NCI-H2171 (cell line): ENCODE measurements at regions not wholly inside any gene's neighbourhood (a gene's known extent, or its start where the extent isn't known, plus 50 kb on each side); places are given as distances from the start of the nearest gene placed in this dataset.
"Not testable (repeated sequence)": the region's sequence is repeated elsewhere in the genome, so short reads cannot be mapped to it uniquely, and the experiment has no call there.

Source experiments
- DNase-seq: peaks from one replicate; lab custom pipeline; 2025; lab: John Stamatoyannopoulos, UW

DNA sequence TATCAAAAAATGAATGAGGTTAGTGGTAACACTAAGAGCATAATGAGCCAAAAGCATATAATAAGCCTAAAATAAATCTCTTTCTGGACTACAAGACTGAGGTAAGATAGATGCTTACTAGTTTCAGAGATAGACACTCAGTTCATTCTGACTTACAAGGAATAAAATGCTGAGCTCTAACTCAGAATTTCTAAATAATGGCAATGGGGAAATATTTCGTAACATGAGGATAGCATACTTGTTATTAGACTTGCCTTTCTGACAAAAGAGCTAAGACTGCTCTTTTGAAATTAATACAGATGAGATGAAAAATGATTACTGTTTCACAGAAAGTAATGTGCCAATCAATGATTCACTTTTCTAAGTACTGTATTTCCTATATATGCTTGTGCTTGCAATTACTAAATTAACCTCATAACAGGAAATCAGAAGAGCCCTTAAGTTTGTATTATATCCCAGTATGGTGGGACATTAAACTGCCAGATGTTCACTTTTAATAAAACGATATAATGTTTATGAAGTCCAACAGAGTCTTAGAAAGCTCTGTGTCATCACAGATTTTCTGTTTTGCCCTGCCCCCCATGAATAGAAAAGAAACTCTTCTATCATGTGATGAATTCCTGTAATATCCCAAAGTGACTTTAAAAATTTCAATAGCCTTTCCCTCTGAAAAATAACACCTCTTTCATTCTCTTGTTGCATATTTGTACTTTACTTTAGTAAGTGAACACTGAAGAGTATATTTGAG, 2771.0 kb upstream of the PCDH20 start:
- DNase-seq, result no peak

GRCh38 chr13:64186071-64186470, 2770.4 kb upstream of the PCDH20 start:
- no peak for DNase-seq

DNA sequence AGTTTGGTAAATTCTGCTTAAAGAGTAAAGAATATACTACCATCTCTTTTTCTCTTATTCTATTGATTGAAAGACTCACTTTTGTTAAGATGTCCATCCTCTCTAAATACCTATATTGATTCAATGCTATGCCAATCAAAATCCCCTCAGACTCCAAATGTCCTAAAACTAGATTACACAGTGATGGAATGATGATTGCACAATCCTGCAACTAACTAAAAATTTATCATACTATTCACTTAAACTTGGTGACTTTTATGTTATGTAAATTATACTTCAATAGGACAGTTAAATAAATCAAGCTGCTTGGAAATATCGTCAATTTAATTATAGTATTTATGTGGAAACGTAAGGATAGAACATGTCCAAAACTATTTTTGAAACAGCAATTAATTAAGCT, 2765.1 kb upstream of the PCDH20 start:
- DNase-seq, result no peak

DNA sequence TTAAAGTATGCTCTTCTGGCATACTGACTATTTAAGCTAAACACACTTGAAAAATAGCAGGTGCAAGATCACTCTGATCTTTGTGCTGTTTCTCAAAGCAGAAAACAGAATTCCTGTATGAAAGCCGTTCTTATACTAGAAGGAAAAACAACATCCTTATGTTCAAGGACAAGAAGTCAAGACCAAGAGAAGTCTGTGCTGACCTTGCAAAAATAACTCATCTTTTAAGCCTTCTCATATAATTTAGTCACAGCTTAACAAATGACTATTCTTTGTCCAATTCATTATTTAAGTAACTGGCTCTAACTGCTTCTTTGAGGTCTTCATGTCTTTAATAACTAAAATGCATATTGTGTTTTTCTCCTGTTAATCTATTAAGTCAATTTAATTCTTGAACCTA, 2750.2 kb upstream of the PCDH20 start:
- DNase-seq, result no peak

DNA sequence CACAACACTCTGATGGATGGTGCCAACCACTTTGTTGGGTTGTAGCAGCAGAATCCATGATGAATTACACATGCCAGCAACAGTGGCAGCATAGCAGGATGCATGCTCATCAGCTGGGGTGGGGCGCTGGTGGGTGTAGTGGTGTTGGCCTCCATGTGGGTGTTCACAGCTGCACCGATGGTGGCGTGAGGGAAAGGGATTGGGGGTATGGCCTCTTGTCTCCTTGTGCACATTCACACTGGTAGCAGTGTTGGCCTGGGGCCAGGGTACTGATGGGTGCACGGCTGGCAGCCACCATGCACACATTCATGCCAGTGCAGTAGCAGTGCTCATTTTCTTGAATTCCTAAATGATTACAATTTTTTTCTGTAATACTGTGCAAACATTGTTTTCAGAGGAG, 2748.8 kb upstream of the PCDH20 start:
- DNase-seq, result no peak

DNA sequence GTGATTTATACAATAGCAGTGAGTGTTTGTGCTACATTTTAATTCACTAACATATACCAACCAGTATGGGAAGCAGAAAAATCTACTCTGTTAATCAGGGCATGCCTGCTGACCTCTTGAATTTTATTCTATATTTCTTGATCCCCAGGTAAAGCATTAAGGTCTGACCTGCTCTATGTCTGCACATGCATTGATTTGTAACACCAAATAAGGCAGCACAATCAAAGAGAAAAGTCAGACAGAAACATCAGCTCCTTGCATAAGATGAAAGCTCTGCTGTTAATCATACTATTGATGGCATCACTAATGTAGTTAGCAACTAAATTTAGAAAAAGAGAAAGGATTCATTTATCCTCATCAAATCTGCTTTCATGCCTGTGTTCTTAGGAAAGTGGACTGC, 2744.8 kb upstream of the PCDH20 start:
- DNase-seq, result no peak

DNA sequence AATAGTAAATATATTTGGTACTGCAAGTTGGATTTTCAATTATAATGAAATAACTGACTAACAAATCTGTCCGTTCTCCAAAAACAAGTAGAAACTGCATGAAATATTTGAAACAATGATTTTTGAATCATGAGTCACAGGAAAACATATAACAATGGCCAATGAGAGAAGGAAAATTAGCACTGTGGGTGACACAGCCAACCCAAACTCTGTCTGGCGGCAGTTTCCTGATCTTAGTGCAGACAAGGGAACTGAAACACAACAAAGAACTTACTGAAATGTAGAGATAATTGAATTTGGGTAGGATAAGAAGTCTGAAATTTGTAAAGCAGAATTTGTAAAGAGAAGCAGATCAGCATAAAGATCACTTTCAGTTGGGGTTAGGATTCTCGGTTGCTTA, 2743.3 kb upstream of the PCDH20 start:
- DNase-seq, result no peak

DNA sequence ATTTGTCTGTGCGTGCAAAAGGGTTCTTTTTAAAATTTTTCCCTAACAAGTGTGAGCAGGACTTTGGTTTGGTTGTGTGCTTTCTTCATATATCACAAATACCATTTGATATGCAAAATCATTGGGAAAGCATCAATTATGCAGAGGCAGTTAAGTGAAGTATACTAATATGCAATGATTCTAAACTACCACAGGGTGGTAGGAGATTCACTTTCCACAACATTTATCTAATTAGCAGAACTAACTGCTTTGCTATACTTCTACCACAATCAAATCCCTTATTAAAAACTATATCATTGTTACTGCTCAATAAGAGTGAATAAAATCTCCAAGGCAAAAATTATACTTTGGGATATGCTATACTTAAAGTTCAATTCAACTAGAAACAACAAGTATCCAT, 2738.9 kb upstream of the PCDH20 start:
- no peak for DNase-seq

- no peak for DNase-seq
Observed at GRCh38 chr13:64130600-64130999, 2715.0 kb upstream of the PCDH20 start.

- DNase-seq, result no peak
Observed at GRCh38 chr13:64130171-64130570, 2714.5 kb upstream of the PCDH20 start.

DNA sequence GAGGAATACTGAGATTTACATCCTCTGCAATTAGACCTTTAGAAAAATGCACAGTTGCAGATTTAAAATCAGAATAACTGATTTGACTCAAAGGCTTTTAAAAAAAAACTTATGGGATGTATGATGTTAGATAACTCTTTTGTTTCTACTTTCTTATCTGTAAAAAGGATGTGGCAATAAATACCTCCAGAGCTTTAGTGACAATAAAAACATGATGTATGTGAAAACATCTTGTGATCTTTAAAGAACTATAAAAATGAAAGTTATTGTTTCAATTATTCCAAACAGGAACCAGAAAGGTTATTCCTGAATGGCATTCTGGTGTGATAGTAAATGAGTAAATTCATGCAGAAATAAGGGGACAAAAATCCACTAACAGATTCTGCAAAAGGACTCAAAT, 2712.2 kb upstream of the PCDH20 start:
- no peak for DNase-seq

GRCh38 chr13:64127192-64127591, 2711.5 kb upstream of the PCDH20 start:
- no peak for DNase-seq

- not testable (repeated sequence) for DNase-seq
Observed at GRCh38 chr13:64121023-64121709, 2705.5 kb upstream of the PCDH20 start.

DNA sequence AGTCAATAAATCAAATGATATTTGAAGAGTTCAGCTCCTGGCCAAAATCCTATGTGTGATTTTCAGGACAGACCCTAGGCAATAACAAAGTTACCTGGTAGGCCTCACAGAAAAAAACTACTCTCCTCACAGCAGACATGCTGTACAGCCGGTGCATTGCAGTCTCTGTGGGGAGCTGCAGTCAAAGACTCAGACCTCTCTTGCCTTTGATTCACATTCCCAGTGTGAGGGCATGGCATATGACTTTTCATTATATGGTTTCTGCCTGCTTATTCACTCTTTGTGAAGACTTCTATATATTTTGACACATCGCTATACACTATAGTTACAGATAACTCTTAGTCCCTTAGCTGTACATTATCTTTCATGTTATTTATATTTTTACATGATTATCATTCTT, 2684.3 kb upstream of the PCDH20 start:
- DNase-seq, result no peak

DNA sequence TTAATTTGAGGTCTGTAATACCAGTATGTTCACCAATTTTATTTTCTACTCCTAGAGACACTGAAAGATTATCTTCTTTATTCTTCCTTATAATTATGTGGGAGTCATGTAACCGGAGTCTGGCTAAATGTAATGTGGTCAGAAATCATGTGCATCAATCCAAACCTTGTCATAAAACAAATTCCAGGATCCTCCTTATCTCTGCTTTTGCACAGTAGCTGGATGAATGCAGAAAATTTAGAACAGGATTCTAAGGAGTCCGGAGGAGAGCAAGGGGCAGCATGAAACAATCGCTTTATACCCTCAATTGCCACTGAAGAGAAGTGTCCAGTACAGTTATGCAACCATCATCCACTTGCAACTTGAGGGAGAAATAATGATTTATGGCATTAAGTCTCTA, 2674.7 kb upstream of the PCDH20 start:
- DNase-seq, result no peak

- no peak for DNase-seq
Observed at GRCh38 chr13:64088491-64088890, 2672.8 kb upstream of the PCDH20 start.

DNA sequence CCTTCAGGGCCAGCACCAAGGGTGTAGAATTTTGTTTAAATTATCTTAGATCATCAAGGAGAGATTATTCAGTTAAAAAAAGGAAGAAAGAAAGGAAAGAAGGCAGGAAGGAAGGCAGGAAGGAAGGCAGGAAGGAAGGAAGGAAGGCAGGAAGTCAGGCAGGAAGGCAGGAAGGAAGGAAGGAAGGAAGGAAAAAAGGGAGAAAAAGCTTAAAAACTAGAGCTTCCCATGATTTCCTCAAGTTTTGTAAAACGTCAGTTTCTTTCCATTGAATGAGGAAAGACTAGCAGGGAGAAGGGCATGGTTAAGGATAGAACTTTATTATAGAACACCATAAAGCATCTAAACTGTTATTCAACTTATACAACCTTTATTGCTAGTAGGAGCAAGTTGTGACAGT, 2672.0 kb upstream of the PCDH20 start:
- DNase-seq, result no peak

DNA sequence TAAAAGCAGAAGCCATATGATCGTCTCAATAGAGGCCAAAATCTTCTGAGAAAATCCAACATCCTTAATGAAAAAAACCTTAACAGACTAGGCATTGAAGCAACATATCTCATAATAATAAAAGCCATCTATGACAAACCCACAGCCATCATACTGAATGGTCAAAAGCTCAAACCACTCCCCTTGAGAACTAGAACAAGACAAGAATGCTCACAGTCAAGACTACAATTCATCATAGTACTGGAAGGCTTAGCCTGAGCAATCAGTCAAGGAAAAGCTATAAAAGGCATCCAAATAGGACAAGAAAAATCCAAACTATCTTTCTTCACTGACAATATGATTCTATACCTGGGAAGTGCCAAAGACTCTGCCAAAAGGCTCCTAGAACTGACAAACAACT, 2668.2 kb upstream of the PCDH20 start:
- no peak for DNase-seq

GRCh38 chr13:64083396-64083795, 2667.7 kb upstream of the PCDH20 start:
- no peak for DNase-seq

DNA sequence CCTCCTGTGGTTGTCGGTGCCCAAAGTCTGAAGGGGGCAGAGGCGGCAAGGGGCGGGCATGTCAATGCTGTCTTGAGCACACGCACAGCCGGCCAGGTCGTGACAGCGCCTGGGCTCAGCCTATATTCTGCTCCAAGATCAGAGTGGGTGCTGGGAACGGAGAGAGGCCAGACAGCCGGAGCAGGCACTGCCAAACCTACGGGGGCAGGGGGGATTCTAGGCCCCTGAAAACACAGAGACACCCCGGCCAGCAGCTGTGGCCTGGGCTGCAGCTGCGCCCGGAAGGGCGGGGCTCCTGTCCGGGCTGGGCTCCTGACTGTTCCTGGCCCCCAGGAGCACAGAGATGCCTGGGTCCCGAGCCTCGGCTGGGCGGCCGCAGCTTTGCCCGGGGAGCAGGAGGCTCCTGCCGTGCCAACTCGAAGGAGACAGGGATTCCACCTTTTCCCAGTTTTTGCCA, 2662.9 kb upstream of the PCDH20 start:
- DNase-seq, result no peak

DNA sequence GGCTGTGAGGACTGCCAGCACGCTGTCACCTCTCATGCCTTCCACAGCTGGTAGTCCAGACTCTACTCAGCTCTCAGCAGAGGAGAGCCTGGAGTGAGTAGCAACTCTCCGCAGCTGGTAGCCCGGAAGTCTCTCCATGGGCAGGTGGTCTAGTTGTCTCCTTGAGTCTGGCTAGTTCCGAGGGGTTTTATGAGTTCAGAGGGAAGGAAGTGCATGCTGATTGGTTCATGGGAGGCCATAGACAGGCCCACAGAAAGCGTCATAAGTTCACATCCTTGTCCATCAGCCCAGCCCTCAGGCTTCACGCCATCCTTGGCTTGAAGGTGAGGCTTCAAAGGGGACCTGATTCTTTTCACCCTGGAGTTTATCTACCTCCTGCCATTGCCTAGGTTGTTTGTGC, 2662.4 kb upstream of the PCDH20 start:
- no peak for DNase-seq

GRCh38 chr13:64077132-64077835, 2661.6 kb upstream of the PCDH20 start:
- DNase-seq, result not testable (repeated sequence)
